ENCODE measurements at regions not wholly inside any gene's neighbourhood (a gene's known extent, or its start where the extent isn't known, plus 50 kb on each side); places are given as distances from the start of the nearest gene placed in this dataset.

DNA sequence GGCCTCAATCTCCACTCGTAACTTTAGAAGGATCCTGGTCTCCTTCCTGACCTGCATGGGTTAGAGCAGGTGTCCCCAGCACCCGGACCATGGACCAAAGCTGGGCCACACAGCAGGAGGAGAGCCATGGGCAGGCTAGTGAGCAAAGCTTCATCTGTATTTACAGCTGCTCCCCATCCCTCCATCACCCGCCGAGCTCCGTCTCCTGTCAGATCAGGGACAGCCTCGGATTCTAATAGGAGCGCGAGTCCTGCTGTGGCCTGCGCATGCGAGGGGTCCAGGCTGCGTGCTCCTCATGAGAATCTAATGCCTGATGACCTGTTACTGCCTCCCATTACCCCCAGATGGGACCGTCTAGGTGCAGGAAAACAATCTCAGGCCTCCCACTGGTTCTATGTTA, 297.7 kb upstream of the SALL3 start:
- DNase-seq (ENCODE audit: low read depth): no peak
- TF ChIP-seq CTCF (IDR thresholded peaks at IDR 0.05; ENCODE audit: low read depth, low read length) (no peak), MAX (IDR thresholded peaks at IDR 0.05; ENCODE audit: low read depth, low read length) (no peak), POLR2A (IDR thresholded peaks at IDR 0.05; ENCODE audit: extremely low read depth, insufficient read length) (no peak), MYC (IDR thresholded peaks at IDR 0.05; ENCODE audit: low read depth, low read length) (no peak)
- no peak overlapping the region for H3K4me3 ChIP-seq (ENCODE audit: low read depth, low read length)

DNA sequence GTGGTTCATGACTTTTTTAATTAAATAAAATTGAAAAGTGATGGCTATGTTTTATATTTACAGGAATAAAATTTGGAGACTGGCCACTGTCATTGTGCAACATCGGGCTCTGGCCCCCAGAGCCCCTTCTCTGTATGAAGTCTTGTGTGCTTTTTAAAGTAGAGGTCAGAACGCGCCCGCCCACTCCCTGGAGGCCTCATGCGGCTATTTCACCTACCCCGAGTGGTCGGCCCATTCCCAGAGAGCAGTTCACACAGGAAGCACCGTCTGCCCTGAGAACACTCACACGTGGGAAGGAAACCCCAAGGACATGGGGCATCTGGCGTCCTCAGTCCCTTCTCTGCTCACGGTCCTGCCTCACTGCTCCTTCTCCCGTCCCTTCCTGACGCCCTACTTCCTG, 296.9 kb upstream of the SALL3 start:
- TF ChIP-seq MAX (IDR thresholded peaks at IDR 0.05; ENCODE audit: low read depth, low read length) (no peak), MYC (IDR thresholded peaks at IDR 0.05; ENCODE audit: low read depth, low read length) (no peak), CTCF (IDR thresholded peaks at IDR 0.05; ENCODE audit: low read depth, low read length) (no peak), POLR2A (IDR thresholded peaks at IDR 0.05; ENCODE audit: extremely low read depth, insufficient read length) (no peak)
- H3K4me3 ChIP-seq (ENCODE audit: low read depth, low read length): no peak overlapping the region
- no peak for DNase-seq (ENCODE audit: low read depth)

DNA sequence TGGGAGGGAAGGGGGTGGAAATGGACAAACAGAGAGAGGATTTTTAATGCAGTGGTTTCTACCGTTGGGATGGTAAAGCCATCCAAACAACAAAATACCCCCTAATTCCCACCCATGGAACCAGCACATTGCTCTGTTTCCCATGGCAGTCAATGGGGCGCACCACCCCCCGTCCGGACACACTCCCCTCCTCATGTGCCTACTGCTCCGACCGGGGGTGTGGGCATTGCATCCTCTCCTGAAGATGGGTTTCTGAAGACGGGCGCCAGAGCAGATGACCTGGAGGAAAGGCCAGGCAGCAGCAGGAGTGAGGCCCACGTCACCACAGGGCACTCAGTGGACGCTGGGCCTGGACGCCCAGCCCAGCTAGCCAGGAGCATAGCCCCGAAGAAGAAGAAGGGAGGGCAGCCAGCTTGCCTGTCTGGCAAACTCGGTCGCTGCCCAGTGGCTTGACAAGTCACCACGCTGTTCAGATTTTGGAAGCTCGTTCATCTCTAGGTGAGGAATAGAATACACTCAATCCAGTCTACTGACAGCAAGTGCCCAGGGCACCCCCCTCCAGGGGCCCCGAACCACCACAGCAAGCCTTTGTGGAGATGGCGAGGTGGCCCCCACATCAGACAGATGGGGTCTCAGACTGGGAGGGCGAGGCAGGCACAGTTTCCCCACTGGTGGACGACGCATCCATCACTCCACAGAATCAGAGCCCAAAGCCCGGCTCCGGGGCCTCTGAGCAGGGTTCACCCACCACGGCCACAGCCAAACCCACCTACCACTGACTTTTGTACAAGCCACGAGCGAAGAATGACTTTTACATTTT, 296.2 kb upstream of the SALL3 start:
- TF ChIP-seq MYC (IDR thresholded peaks at IDR 0.05; ENCODE audit: low read depth, low read length): no peak
- no peak for TF ChIP-seq MAX (IDR thresholded peaks at IDR 0.05; ENCODE audit: low read depth, low read length)
- TF ChIP-seq CTCF (IDR thresholded peaks at IDR 0.05; ENCODE audit: low read depth, low read length): no peak
- TF ChIP-seq POLR2A (IDR thresholded peaks at IDR 0.05; ENCODE audit: extremely low read depth, insufficient read length): no peak

GRCh38 chr18:78685250-78685979, 294.2 kb upstream of the SALL3 start:
- H3K4me3 ChIP-seq (ENCODE audit: low read depth, low read length): no peak overlapping the region
- no peak for TF ChIP-seq POLR2A (IDR thresholded peaks at IDR 0.05; ENCODE audit: extremely low read depth, insufficient read length)
- TF ChIP-seq CTCF (IDR thresholded peaks at IDR 0.05; ENCODE audit: low read depth, low read length): no peak
- TF ChIP-seq MAX (IDR thresholded peaks at IDR 0.05; ENCODE audit: low read depth, low read length): no peak
- no peak for TF ChIP-seq MYC (IDR thresholded peaks at IDR 0.05; ENCODE audit: low read depth, low read length)
- DNase-seq (ENCODE audit: low read depth): no peak

More for the DNA sequence above, 296.2 kb upstream of the SALL3 start:
- H3K4me3 ChIP-seq (ENCODE audit: low read depth, low read length): no peak overlapping the region
- no peak for DNase-seq (ENCODE audit: low read depth)

- DNase-seq (ENCODE audit: low read depth): no peak
- H3K4me3 ChIP-seq (ENCODE audit: low read depth, low read length): no peak overlapping the region
- TF ChIP-seq MYC (IDR thresholded peaks at IDR 0.05; ENCODE audit: low read depth, low read length) (no peak), MAX (IDR thresholded peaks at IDR 0.05; ENCODE audit: low read depth, low read length) (no peak), CTCF (IDR thresholded peaks at IDR 0.05; ENCODE audit: low read depth, low read length) (no peak), POLR2A (IDR thresholded peaks at IDR 0.05; ENCODE audit: extremely low read depth, insufficient read length) (no peak)
Observed at GRCh38 chr18:78685980-78686530, 293.6 kb upstream of the SALL3 start.
